Right atrium auricular region (tissue), 2 donors: ENCODE measurements at regions not wholly inside any gene's neighbourhood (a gene's known extent, or its start where the extent isn't known, plus 50 kb on each side); places are given as distances from the start of the nearest gene placed in this dataset.

Source experiments
- DNase-seq: peaks from one replicate; pipeline ENCODE4 v3.0.0-alpha.2; 2019; ENCODE audit warnings: low spot score
- H3K27ac ChIP-seq, 2 donors: fragments of 200-600 bp; sonication (generic); 1 replicate in 1 of 2; 2 replicates in 1 of 2; pipeline ENCODE4 v1.5.1; 2016 to 2019
- H3K27me3 ChIP-seq, 2 donors: fragments of 200-600 bp; sonication (generic); one replicate each; pipeline versions ENCODE4 v1.5.1 to v1.6.0; 2017 to 2019
- H3K36me3 ChIP-seq: fragments of 200-600 bp; sonication (generic); one replicate; pipeline ENCODE4 v1.5.1; 2016
- H3K4me1 ChIP-seq, 2 donors: fragments of 200-600 bp; sonication (generic); one replicate each; pipeline versions ENCODE4 v1.5.1 to v1.6.0; 2017 to 2019
- H3K4me3 ChIP-seq, 2 donors: fragments of 200-600 bp; sonication (generic); 1 replicate in 1 of 2; 2 replicates in 1 of 2; pipeline ENCODE4 v1.5.1; 2017 to 2019; ENCODE audit warnings: mild to moderate bottlenecking in 1 of 2, moderate library complexity in 1 of 2
- H3K9me3 ChIP-seq, 2 donors: fragments of 200-600 bp; sonication (generic); one replicate each; pipeline ENCODE4 v1.5.1; 2019
- TF ChIP-seq, protein P1 (sequence below), 2 donors: fragments of 200-600 bp; sonication (generic); IDR thresholded peaks; one replicate each; pipeline ENCODE4 v1.5.1; 2019; ENCODE audit warnings: antibody characterized with exemption in 2 of 2

DNA sequence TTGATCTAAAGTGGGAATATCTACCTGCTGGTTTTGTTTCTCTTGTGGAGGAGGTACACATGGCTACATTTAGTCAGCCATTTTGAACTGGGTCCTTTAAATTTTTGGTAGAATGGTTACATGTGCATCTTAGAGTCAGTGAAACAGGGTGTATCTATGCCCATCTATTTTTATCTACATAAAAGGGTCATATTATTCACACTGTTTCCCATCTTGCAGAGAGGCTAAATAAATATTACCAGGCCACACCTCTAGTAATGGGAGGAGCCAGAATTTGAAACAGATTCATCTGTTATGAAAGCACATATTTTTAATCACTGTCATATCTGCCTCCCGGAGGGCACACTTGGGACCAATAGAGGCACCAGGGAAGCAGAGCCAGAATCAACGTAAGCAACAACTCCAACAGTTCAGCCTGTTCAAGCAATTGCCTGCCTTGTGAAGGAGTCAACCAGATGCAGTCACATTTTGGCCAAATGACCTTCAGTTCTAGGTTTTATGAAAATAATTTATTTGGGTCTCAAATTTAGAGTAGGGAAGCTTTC is 376.8 kb downstream of the TSN start:
- Histone ChIP-seq H3K36me3 (no peaks in the 10 kb centered on the region), H3K4me1 (no peaks in the 10 kb centered on the region), H3K27ac (no peak overlapping the region), H3K4me3 (no peak overlapping the region), H3K27me3 (no peaks in the 10 kb centered on the region), H3K9me3 (peaks cover 6 to 28% of the 10 kb centered on the region in 2 donors)
- DNase-seq, result no peak
- TF ChIP-seq, protein P1, sequence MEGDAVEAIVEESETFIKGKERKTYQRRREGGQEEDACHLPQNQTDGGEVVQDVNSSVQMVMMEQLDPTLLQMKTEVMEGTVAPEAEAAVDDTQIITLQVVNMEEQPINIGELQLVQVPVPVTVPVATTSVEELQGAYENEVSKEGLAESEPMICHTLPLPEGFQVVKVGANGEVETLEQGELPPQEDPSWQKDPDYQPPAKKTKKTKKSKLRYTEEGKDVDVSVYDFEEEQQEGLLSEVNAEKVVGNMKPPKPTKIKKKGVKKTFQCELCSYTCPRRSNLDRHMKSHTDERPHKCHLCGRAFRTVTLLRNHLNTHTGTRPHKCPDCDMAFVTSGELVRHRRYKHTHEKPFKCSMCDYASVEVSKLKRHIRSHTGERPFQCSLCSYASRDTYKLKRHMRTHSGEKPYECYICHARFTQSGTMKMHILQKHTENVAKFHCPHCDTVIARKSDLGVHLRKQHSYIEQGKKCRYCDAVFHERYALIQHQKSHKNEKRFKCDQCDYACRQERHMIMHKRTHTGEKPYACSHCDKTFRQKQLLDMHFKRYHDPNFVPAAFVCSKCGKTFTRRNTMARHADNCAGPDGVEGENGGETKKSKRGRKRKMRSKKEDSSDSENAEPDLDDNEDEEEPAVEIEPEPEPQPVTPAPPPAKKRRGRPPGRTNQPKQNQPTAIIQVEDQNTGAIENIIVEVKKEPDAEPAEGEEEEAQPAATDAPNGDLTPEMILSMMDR (IDR thresholded peaks at IDR 0.05), result no peak

DNA sequence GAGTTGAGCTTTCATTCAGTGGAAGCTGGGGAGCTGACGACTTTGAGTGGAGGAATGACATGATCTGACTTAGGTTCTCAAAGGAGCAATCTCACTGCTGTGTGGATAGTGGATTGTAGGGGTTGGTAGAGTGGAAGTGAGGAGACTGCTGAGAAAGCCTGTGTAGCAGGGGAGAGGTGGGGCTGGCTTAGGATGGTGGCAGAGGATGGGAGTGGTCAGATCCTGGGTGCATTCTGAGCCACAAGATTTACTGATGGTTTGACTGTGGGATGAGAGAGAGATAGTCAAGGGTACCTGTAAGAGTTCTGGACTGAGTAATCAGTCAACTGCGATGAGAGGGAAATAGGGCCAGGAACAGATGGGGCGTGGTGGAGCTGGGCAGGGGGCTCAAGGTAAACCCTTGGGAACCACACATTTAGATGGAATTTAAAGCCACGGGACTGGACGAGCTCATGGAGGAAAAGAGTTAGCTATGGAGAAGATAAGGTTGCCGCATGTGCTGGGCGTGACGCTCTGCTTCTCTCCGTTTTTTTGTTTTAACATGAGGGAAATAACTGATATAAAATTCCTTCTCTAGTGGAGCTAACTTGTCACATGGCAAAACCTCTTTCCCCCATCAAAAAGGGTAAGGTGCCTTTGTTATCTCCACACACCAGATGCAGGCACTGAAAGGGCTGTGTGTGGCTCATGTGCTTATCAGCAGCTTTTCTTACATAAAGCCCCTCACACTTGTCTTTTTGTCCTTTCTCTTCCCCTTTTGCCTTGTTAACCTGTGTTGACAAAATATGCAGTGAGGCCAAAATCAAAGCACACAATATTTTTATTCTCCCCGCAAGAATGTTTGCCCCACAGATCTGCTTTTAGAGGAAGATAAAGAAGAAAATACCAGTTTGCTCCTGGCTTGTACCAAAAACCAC is 379.8 kb downstream of the TSN start:
- H3K27me3 ChIP-seq, result no peaks in the 10 kb centered on the region
- H3K27ac ChIP-seq, result no peak overlapping the region
- no peak overlapping the region for H3K4me3 ChIP-seq

DNA sequence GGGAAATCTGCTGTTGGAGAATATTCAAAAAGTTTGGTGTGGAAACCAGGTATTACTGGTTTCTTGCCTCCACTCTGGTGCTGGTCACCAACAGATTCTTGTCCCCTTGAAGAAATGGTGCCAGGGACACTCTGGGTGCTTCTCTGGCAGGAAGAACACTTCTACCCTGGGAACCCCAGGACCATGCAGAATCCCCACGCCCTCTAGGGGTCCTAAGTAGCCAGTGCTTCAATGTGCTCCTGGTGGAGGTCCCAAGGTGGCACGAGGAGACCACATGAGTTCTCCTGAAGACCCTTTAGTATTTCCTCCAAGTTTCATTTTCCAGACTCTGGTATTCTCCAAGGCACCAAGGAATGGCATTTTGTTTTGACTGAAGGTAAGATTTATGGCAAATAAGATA is 380.6 kb downstream of the TSN start:
- DNase-seq, result no peak
- Histone ChIP-seq H3K27ac (no peak overlapping the region), H3K9me3 (no peaks in the 10 kb centered on the region), H3K27me3 (no peaks in the 10 kb centered on the region), H3K36me3 (no peaks in the 10 kb centered on the region), H3K4me3 (no peak overlapping the region), H3K4me1 (no peaks in the 10 kb centered on the region)
- TF ChIP-seq, protein P1 (IDR thresholded peaks at IDR 0.05), result no peak

More for the DNA sequence above, 379.8 kb downstream of the TSN start:
- Histone ChIP-seq H3K36me3 (no peaks in the 10 kb centered on the region), H3K4me1 (no peaks in the 10 kb centered on the region), H3K9me3 (peaks cover 0 to 8% of the 10 kb centered on the region in 2 donors)
- no peak for DNase-seq
- TF ChIP-seq, protein P1 (IDR thresholded peaks at IDR 0.05), result no peak

DNA sequence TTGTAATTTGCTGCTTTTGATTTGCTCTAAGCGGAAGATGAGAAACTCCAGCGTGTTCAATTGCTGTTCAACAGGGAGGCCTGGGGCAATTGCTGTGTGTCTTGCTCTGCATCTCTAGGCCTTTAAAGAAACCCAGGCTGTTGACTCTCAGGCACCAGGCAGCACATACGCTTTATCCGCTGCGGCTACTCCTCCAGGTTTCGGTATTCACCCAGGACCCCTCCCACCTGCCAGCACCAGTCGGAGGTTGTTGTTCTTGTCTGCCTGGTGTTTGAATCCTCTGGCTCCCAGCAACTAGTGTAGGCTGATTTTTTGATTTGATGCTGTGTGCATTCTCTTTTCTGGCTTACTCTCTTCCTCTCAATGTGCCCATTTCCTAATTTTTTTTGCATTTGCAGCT is 383.1 kb downstream of the TSN start:
- Histone ChIP-seq H3K4me1 (no peaks in the 10 kb centered on the region), H3K9me3 (no peaks in the 10 kb centered on the region), H3K27ac (no peak overlapping the region), H3K27me3 (no peaks in the 10 kb centered on the region), H3K36me3 (no peaks in the 10 kb centered on the region), H3K4me3 (no peak overlapping the region)
- TF ChIP-seq, protein P1 (IDR thresholded peaks at IDR 0.05), result no peak
- no peak for DNase-seq

DNA sequence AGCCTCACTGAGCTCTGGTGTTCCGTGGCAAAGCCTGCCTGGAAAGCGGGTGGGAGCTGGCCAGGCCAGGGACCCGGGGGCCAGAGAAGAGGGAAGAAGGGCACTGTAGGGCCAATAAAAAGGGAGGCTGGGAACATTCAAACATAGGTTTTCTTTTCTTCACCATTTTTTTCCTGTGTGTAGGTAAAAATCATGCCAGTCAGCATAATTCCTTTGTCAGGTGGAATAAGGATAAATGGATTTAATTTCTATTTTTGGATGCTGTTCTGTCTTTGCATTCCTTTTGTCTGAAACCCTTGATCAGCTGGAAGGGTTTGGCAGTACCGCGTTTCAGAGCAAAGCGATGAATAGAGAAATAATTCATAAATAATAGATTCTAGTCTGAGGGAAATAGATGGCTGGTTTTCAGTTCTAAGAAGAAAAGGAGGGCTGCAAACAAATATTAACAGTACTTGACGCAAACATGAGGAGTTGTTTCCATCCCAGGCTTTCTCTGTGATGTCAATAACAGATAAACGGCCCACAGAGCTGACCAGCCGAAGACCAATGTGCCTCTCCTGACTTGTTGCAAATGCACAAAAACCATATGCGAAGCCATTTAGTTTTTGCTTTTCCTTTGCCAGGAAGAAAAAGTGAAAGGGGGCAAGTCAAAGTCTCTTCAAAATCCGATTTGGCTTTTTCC is 384.4 kb downstream of the TSN start:
- H3K27ac ChIP-seq, result no peak overlapping the region
- H3K4me3 ChIP-seq, result no peak overlapping the region
- no peak for DNase-seq
- H3K36me3 ChIP-seq, result no peaks in the 10 kb centered on the region
- no peaks in the 10 kb centered on the region for H3K27me3 ChIP-seq
- no peaks in the 10 kb centered on the region for H3K9me3 ChIP-seq
- H3K4me1 ChIP-seq, result no peaks in the 10 kb centered on the region
- TF ChIP-seq, protein P1 (IDR thresholded peaks at IDR 0.05), result no peak
